Activated naive CD4-positive, alpha-beta T cell treated with anti-CD3 and anti-CD28 coated beads for 36 hours (primary cell): ENCODE measurements at regions not wholly inside any gene's neighbourhood (a gene's known extent, or its start where the extent isn't known, plus 50 kb on each side); places are given as distances from the start of the nearest gene placed in this dataset.

Source experiments
- CTCF ChIA-PET: fragments of 350-600 bp; sonication (Branson Sonifier 250); formaldehyde crosslinking; loops from one replicate; lab custom pipeline; 2021; ENCODE audit warnings: antibody characterized with exemption; lab: Charles Lee
- DNase-seq: peaks from one replicate; pipeline ENCODE4 v3.0.0-alpha.2; 2020
- H3K27ac Mint-ChIP-seq: one replicate; pipeline ENCODE4 v1.8.0; 2021; ENCODE audit warnings: mild to moderate bottlenecking, mixed read lengths
- H3K27me3 Mint-ChIP-seq: one replicate; pipeline ENCODE4 v1.8.0; 2021; ENCODE audit warnings: low read depth, mixed read lengths
- H3K36me3 Mint-ChIP-seq: one replicate; pipeline ENCODE4 v1.8.0; 2021; ENCODE audit warnings: low read depth, mixed read lengths
- H3K4me1 Mint-ChIP-seq: one replicate; pipeline ENCODE4 v1.8.0; 2021; ENCODE audit warnings: low read depth, mixed read lengths
- H3K4me3 Mint-ChIP-seq: one replicate; pipeline ENCODE4 v1.8.0; 2021; ENCODE audit warnings: mild to moderate bottlenecking, moderate library complexity, mixed read lengths
- H3K9me3 Mint-ChIP-seq: one replicate; pipeline ENCODE4 v1.8.0; 2021; ENCODE audit warnings: mixed read lengths
- intact Hi-C: fragments of 100-400 bp; cut with micrococcal nuclease; formaldehyde crosslinking; loops from one replicate; pipeline ENCODE4 v1.15.1; 2023

- no peak overlapping the region for H3K27ac Mint-ChIP-seq
- intact Hi-C loops: no loop called here
- no peaks in the 10 kb centered on the region for H3K4me1 Mint-ChIP-seq
- no peaks in the 10 kb centered on the region for H3K9me3 Mint-ChIP-seq
- H3K36me3 Mint-ChIP-seq: no peaks in the 10 kb centered on the region
- no peak overlapping the region for H3K4me3 Mint-ChIP-seq
- CTCF ChIA-PET: no interaction called here
- no peaks in the 10 kb centered on the region for H3K27me3 Mint-ChIP-seq
- no peak for DNase-seq
Measured at GRCh38 chr9:27654629-27655285, 81.5 kb upstream of the C9orf72 start.

- intact Hi-C loops: no loop called here
- DNase-seq: no peak
- Mint-ChIP-seq H3K9me3 (no peaks in the 10 kb centered on the region), H3K27me3 (peaks cover under 1% of the 10 kb centered on the region), H3K4me1 (no peaks in the 10 kb centered on the region), H3K27ac (no peak overlapping the region), H3K4me3 (no peak overlapping the region), H3K36me3 (no peaks in the 10 kb centered on the region)
- CTCF ChIA-PET: no interaction called here
Measured at GRCh38 chr9:27655441-27655840, 82.2 kb upstream of the C9orf72 start.

- Mint-ChIP-seq H3K36me3 (no peaks in the 10 kb centered on the region), H3K4me3 (no peak overlapping the region), H3K9me3 (no peaks in the 10 kb centered on the region), H3K27ac (no peak overlapping the region), H3K27me3 (peaks cover 7% of the 10 kb centered on the region), H3K4me1 (no peaks in the 10 kb centered on the region)
- CTCF ChIA-PET: no interaction called here
- intact Hi-C loops: no loop called here
- DNase-seq: no peak
Measured at GRCh38 chr9:27659001-27659400, 85.7 kb upstream of the C9orf72 start.

DNA sequence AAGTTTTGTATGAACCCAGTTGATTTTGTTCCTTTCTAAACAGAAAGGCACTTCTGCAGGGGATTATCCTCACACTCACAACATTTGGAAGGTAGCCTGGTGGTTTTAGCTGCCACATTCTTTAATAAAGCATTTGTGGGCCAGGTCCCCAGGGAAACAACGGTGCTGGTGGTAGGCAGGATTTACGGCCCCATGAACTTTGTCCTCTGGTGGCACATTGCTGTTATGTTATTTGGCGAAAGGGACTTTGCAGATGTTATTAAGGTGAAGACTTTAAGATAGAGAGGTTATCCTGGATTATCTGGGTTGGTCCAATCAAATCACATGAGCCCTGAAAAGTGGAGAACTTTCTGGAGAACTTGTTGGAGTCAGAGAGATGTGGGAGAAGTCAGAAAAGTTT is 86.3 kb upstream of the C9orf72 start:
- no peaks in the 10 kb centered on the region for H3K9me3 Mint-ChIP-seq
- H3K36me3 Mint-ChIP-seq: no peaks in the 10 kb centered on the region
- no peak overlapping the region for H3K4me3 Mint-ChIP-seq
- H3K27me3 Mint-ChIP-seq: peaks cover 12% of the 10 kb centered on the region
- no peak overlapping the region for H3K27ac Mint-ChIP-seq
- CTCF ChIA-PET: no interaction called here
- DNase-seq: no peak
- H3K4me1 Mint-ChIP-seq: no peaks in the 10 kb centered on the region
- intact Hi-C loops: no loop called here

DNA sequence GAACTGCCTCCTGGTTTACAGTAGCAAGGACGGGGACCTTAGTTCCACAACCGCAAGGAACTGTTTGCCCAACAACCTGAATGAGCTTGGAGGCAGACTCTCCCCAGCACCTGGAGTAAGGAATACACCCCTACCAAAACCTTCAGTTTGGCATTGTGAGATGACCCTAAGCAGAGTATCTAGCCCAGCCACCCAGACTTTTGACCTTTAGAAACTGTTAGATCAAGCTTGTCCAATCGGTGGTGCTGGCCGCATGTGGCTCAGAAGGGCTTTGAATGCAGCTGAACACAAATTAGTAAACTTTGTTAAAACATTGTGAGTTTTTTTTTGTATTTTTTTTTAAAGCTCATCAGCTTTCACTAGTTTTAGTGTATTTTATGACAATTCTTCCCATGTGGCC is 86.9 kb upstream of the C9orf72 start:
- H3K9me3 Mint-ChIP-seq: no peaks in the 10 kb centered on the region

GRCh38 chr9:27663526-27663925 is 90.2 kb upstream of the C9orf72 start:
- Mint-ChIP-seq H3K27me3 (peaks cover 16% of the 10 kb centered on the region), H3K27ac (no peak overlapping the region), H3K4me3 (no peak overlapping the region), H3K9me3 (no peaks in the 10 kb centered on the region), H3K4me1 (peaks cover 3% of the 10 kb centered on the region), H3K36me3 (no peaks in the 10 kb centered on the region)
- CTCF ChIA-PET: no interaction called here
- intact Hi-C loops: no loop called here
- DNase-seq: no peak

More for the DNA sequence above, 86.9 kb upstream of the C9orf72 start:
- H3K27me3 Mint-ChIP-seq: peaks cover 12% of the 10 kb centered on the region
- CTCF ChIA-PET: no interaction called here
- H3K4me1 Mint-ChIP-seq: no peaks in the 10 kb centered on the region
- no peaks in the 10 kb centered on the region for H3K36me3 Mint-ChIP-seq
- intact Hi-C loops: no loop called here
- H3K27ac Mint-ChIP-seq: no peak overlapping the region
- H3K4me3 Mint-ChIP-seq: no peak overlapping the region
- DNase-seq: no peak

DNA sequence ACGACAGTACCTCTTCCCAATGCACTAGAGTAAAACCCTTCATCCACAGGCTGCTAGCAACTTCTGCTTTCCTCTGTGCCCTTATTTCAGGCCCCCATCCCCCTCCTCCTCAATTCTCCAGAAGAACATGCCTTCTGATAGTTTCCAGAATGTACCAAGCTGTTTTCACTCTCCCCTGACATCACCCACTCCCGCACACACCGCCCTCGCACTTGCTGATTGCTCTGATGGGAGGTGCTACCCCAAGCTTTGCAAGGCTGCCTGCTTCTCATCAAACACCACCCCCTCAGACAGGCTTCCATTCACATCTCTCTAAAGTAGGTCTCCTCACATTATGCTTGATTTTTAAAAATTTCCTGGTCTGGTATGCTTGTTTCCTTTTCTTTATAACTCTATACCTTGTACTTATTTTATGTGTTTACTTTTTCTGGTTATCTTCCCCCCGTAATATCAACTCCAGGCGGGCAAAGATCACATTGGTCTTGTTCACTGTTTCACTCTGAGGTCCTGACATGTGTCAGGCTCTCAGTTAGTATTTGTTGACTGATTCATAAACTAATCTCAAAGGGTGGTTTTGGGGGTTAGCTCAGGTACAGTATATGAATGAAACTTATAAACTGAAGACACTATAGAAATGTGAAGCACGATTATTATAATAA is 91.0 kb upstream of the C9orf72 start:
- CTCF ChIA-PET: no interaction called here
- Mint-ChIP-seq H3K36me3 (no peaks in the 10 kb centered on the region), H3K4me1 (peaks cover 3% of the 10 kb centered on the region), H3K4me3 (no peak overlapping the region), H3K27me3 (peaks cover 16% of the 10 kb centered on the region), H3K9me3 (no peaks in the 10 kb centered on the region), H3K27ac (no peak overlapping the region)
- intact Hi-C loops: no loop called here
- no peak for DNase-seq

DNA sequence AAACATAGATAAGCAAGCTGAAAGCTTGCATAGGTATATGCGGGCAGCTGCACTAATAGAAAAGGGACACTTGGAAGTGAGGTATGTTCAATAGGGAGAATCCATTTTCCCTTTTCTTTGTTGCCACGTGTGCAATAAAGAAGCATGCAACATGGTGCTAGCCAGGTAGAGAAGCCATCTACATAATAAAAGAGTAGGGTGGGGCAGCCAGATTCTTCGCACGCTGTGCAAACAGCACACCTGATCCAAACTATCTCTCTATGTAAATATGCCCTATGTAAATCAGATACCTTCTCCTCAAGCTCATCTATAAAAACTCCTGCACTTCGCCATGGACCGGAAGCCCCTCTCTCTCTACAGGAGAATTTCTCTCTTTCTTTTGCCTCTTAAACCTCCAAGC is 91.9 kb upstream of the C9orf72 start:
- Mint-ChIP-seq H3K4me3 (no peak overlapping the region), H3K9me3 (no peaks in the 10 kb centered on the region), H3K36me3 (no peaks in the 10 kb centered on the region), H3K27me3 (peaks cover 16% of the 10 kb centered on the region), H3K27ac (no peak overlapping the region), H3K4me1 (peaks cover 3% of the 10 kb centered on the region)
- intact Hi-C loops: no loop called here
- CTCF ChIA-PET: interaction anchor here (1.3 kb wide), 1 partner anchor 22 kb away, joined by 3 read pairs; no protein-coding TSS in a partner anchor
- DNase-seq: no peak

GRCh38 chr9:27668280-27668679 is 95.0 kb upstream of the C9orf72 start:
- CTCF ChIA-PET: no interaction called here
- H3K36me3 Mint-ChIP-seq: no peaks in the 10 kb centered on the region

GRCh38 chr9:27671636-27672035 is 98.4 kb upstream of the C9orf72 start:
- no peak overlapping the region for H3K4me3 Mint-ChIP-seq
- H3K27me3 Mint-ChIP-seq: peaks cover 8% of the 10 kb centered on the region
- intact Hi-C loops: no loop called here
- no peak for DNase-seq
- H3K36me3 Mint-ChIP-seq: no peaks in the 10 kb centered on the region
- peaks cover 3% of the 10 kb centered on the region for H3K4me1 Mint-ChIP-seq
- CTCF ChIA-PET: no interaction called here
- H3K9me3 Mint-ChIP-seq: no peaks in the 10 kb centered on the region
- H3K27ac Mint-ChIP-seq: no peak overlapping the region

More at GRCh38 chr9:27668280-27668679, 95.0 kb upstream of the C9orf72 start:
- Mint-ChIP-seq H3K9me3 (no peaks in the 10 kb centered on the region), H3K27me3 (peaks cover 9% of the 10 kb centered on the region), H3K4me3 (no peak overlapping the region), H3K4me1 (peaks cover 3% of the 10 kb centered on the region), H3K27ac (no peak overlapping the region)
- intact Hi-C loops: no loop called here
- no peak for DNase-seq

DNA sequence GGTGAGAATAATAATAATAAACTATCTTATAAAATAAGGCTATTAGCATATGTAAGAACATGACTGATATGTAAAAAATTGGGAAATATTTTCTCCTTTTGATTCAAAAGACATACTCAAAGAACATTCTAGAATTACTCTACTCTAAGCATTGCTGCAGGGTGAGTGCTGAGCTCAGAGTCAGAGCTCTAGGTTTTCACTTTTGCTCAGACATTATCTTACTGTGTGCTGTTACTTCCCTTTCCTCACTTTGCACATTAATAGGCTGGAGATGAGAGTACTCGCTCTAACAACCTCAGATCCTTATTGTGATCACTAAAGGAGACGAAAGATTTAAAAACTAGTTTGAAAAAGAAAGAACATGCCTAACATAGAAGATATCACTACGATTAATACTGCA is 99.4 kb upstream of the C9orf72 start:
- no peaks in the 10 kb centered on the region for H3K9me3 Mint-ChIP-seq
- CTCF ChIA-PET: no interaction called here
- H3K4me1 Mint-ChIP-seq: peaks cover 3% of the 10 kb centered on the region
- H3K27me3 Mint-ChIP-seq: peaks cover 5% of the 10 kb centered on the region
- no peak for DNase-seq
- H3K27ac Mint-ChIP-seq: no peak overlapping the region
- intact Hi-C loops: no loop called here
- no peaks in the 10 kb centered on the region for H3K36me3 Mint-ChIP-seq
- no peak overlapping the region for H3K4me3 Mint-ChIP-seq

DNA sequence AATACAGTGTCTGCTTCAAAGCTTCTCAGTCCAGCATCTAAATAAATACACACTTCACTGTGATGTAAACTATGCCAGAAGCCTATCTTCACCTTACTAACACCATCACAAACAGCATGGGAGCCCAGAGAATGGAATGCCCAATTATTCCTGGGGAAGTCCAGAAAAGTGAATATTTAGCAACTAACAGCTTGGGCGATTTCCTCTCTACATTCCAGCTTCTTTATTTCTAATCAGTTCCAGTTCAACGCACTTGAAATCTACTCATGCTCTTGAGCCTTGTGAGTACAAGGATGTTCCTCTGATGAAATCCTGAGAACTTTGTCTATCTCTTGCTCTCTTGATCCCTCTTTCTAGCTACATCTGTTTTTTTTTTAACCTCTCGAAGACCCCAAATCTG is 100.4 kb upstream of the C9orf72 start:
- no peak overlapping the region for H3K4me3 Mint-ChIP-seq

DNA sequence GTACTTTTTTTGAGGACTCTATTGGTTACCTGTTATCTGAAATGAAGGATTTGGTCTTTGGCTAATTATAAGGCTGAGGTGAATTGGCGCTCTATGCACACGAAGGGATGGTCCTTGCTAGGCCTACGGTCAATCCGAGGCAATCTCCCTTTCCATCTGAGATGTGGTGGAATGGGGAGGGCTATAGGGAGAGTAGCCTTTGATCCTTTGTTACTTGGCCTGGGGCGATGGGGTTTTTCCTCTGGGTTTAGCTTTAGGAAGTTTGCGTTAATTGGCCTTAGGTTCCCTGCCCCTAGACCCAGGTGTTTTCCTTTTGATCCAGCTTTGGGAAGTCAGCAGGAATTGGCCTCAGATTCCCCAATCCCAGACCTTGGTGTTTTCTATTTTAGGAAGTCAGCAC is 102.1 kb upstream of the C9orf72 start:
- Mint-ChIP-seq H3K27ac (no peak overlapping the region), H3K4me1 (no peaks in the 10 kb centered on the region), H3K4me3 (no peak overlapping the region), H3K36me3 (no peaks in the 10 kb centered on the region), H3K9me3 (no peaks in the 10 kb centered on the region), H3K27me3 (peaks cover 5% of the 10 kb centered on the region)
- CTCF ChIA-PET: no interaction called here
- no peak for DNase-seq
- intact Hi-C loops: no loop called here

More for the DNA sequence above, 100.4 kb upstream of the C9orf72 start:
- DNase-seq: no peak
- Mint-ChIP-seq H3K27ac (no peak overlapping the region), H3K36me3 (no peaks in the 10 kb centered on the region), H3K9me3 (no peaks in the 10 kb centered on the region), H3K27me3 (peaks cover 5% of the 10 kb centered on the region), H3K4me1 (no peaks in the 10 kb centered on the region)
- CTCF ChIA-PET: interaction anchor here (0.7 kb wide), 2 partner anchors 115 to 691 kb away, joined by 3 to 4 read pairs; no protein-coding TSS in a partner anchor
- intact Hi-C loops: no loop called here
